HepG2 (cell line): ENCODE measurements at regions not wholly inside any gene's neighbourhood (a gene's known extent, or its start where the extent isn't known, plus 50 kb on each side); places are given as distances from the start of the nearest gene placed in this dataset.

Experiments used
- ATAC-seq: fragments of 200-7000 bp; cut with Tn5 transposase; 3 replicates; pipeline ENCODE4 v1.9.1; 2020; ENCODE audit warnings: mild to moderate bottlenecking, moderate library complexity
- BruUV-seq: library from RNA; stranded (reverse); fragments of 400-500 nt; replicated peaks from 2 replicates; lab custom pipeline; 2021; lab: Mats Ljungman, UMichigan
- CTCF ChIA-PET: fragments of 300-600 bp; formaldehyde crosslinking; extraction: SDS; loops from one replicate; lab custom pipeline; 2021; ENCODE audit warnings: low total read pairs, inconsistent platforms, low intra/inter-chr PET ratio; lab: Yijun Ruan, JAX
- POLR2A ChIA-PET: fragments of 350-600 bp; sonication (Branson Sonifier 250); formaldehyde crosslinking; loops from one replicate; lab custom pipeline; 2020; ENCODE audit warnings: antibody characterized with exemption, inconsistent platforms; lab: Yijun Ruan, JAX
- DNase-seq: peaks from one replicate; pipeline ENCODE4 v3.0.0-alpha.2; 2015; ENCODE audit warnings: low spot score
- FAIRE-seq: peaks from 3 replicates; lab custom pipeline; 2011; peaks lifted over from hg19 to GRCh38; lab: Jason Lieb, UNC
- H2AFZ ChIP-seq: one replicate; pipeline ENCODE4 v1.6.1; 2011; ENCODE audit warnings: low read length, inconsistent platforms
- H3K27ac ChIP-seq: fragments of 300-600 bp; 3 replicates; pipeline ENCODE4 v1.8.0; 2011; ENCODE audit warnings: mixed run types, mild to moderate bottlenecking, mixed read lengths, low read length, inconsistent platforms; ENCODE audit not compliant: insufficient read depth; ENCODE audit errors: extremely low read length
- H3K27me3 ChIP-seq, 2 experiments: fragments of 200-600 bp in 1 of 2; 2 replicates in 1 of 2; 3 replicates in 1 of 2; pipeline versions ENCODE4 v1.6.0 to v1.8.0; 2011; ENCODE audit warnings: low read length in 2 of 2, mild to moderate bottlenecking in 2 of 2, moderate library complexity in 2 of 2, inconsistent platforms in 1 of 2; ENCODE audit not compliant: insufficient read depth in 2 of 2, control insufficient read depth in 1 of 2
- H3K36me3 ChIP-seq, 2 experiments: fragments of 200-600 bp in 1 of 2; replicated peaks in 1 of 2; 2 replicates in 1 of 2; 3 replicates in 1 of 2; pipeline versions ENCODE4 v1.5.1 to v1.8.0; 2011; ENCODE audit warnings: low read length in 2 of 2, inconsistent platforms in 1 of 2; ENCODE audit not compliant: insufficient read depth in 2 of 2, control insufficient read depth in 1 of 2
- H3K4me1 ChIP-seq: 2 replicates; pipeline ENCODE4 v1.5.1; 2012; ENCODE audit warnings: low read length, inconsistent platforms; ENCODE audit not compliant: insufficient read depth
- H3K4me2 ChIP-seq: 2 replicates; pipeline ENCODE4 v1.6.0; 2011; ENCODE audit warnings: low read depth, low read length, inconsistent platforms
- H3K4me3 ChIP-seq, 3 experiments: fragments of 200-600 bp in 1 of 3; sonication (generic), shearing (Covaris generic) in 1 of 3; replicated peaks in 1 of 3; 2 replicates each; pipeline ENCODE4 v1.5.1; 2011 to 2016; ENCODE audit warnings: low read length in 3 of 3, inconsistent platforms in 2 of 3, low read depth in 2 of 3, mild to moderate bottlenecking in 2 of 3, control low read depth in 1 of 3, mixed read lengths in 1 of 3; ENCODE audit not compliant: insufficient read depth in 1 of 3
- H3K79me2 ChIP-seq: one replicate; pipeline ENCODE4 v1.6.1; 2011; ENCODE audit warnings: low read length, inconsistent platforms; ENCODE audit not compliant: insufficient read depth
- H3K9ac ChIP-seq: 2 replicates; pipeline ENCODE4 v1.6.0; 2011; ENCODE audit warnings: mild to moderate bottlenecking, low read depth, low read length, inconsistent platforms; ENCODE audit not compliant: insufficient read depth
- H3K9me3 ChIP-seq: 2 replicates; pipeline ENCODE4 v1.5.1; 2012; ENCODE audit warnings: mild to moderate bottlenecking, low read length
- H4K20me1 ChIP-seq: 2 replicates; pipeline ENCODE4 v1.6.0; 2011; ENCODE audit warnings: inconsistent platforms, mild to moderate bottlenecking, low read length, moderate library complexity; ENCODE audit not compliant: insufficient read depth
- CENPX ChIP-seq: sonication (generic); formaldehyde crosslinking; IDR thresholded peaks from 2 replicates; pipeline ENCODE4 v1.9.0; 2021; ENCODE audit warnings: mild to moderate bottlenecking, missing genetic modification reagents, moderate library complexity
- CREM ChIP-seq, 2 experiments: sonication (generic) in 1 of 2; formaldehyde crosslinking in 1 of 2; IDR thresholded peaks; 2 replicates each; pipeline versions ENCODE4 v1.4.0 to v1.6.1; 2016 to 2020; ENCODE audit warnings: antibody characterized with exemption in 1 of 2, mild to moderate bottlenecking in 1 of 2, missing genetic modification reagents in 1 of 2
- FOXO1 ChIP-seq: sonication (generic); formaldehyde crosslinking; IDR thresholded peaks from 2 replicates; pipeline ENCODE4 v1.4.0; 2020; ENCODE audit warnings: missing genetic modification reagents
- KAT8 ChIP-seq: IDR thresholded peaks from 2 replicates; pipeline ENCODE4 v1.6.1; 2016; ENCODE audit warnings: missing genetic modification reagents, missing compliant biosample characterization
- MXD4 ChIP-seq: IDR thresholded peaks from 2 replicates; pipeline ENCODE4 v1.6.1; 2016; ENCODE audit warnings: mild to moderate bottlenecking, missing biosample characterization, missing genetic modification reagents
- SIX4 ChIP-seq: sonication (generic); formaldehyde crosslinking; IDR thresholded peaks from 2 replicates; pipeline ENCODE4 v1.4.0; 2020; ENCODE audit warnings: missing genetic modification reagents
- ZHX2 ChIP-seq, 2 experiments: sonication (generic) in 1 of 2; formaldehyde crosslinking in 1 of 2; IDR thresholded peaks; 2 replicates each; pipeline versions ENCODE4 v1.6.1 to v1.9.0; 2014 to 2022; ENCODE audit warnings: antibody characterized with exemption in 1 of 2, borderline replicate concordance in 1 of 2, inconsistent platforms in 1 of 2, low read depth in 1 of 2, missing genetic modification reagents in 1 of 2
- ZNF460 ChIP-seq: sonication (generic); formaldehyde crosslinking; IDR thresholded peaks from 2 replicates; pipeline ENCODE4 v1.5.1; 2020; ENCODE audit warnings: missing genetic modification reagents, mild to moderate bottlenecking, borderline replicate concordance
- ZNF580 ChIP-seq: IDR thresholded peaks from 2 replicates; pipeline ENCODE4 v1.6.1; 2016; ENCODE audit warnings: low read depth, borderline replicate concordance
- ZNF672 ChIP-seq: sonication (generic); formaldehyde crosslinking; IDR thresholded peaks from 2 replicates; pipeline ENCODE4 v1.8.1; 2022; ENCODE audit warnings: missing genetic modification reagents
- WGBS: methylation state at CpG from one replicate; pipeline ENCODE4 v1.1.6; 2017; ENCODE audit warnings: low lambda C conversion rate; 5-methylcytosine and 5-hydroxymethylcytosine counted together
- in situ Hi-C: cut with HindIII; loops from 2 replicates; pipeline ENCODE4 v1.10.0; 2017; ENCODE audit warnings: low pct_unique_long_range_greater_than_20kb; ENCODE audit not compliant: extremely low pct_ligation_motif_present
- intact Hi-C: fragments of 100-400 bp; cut with micrococcal nuclease; formaldehyde crosslinking; loops from one replicate; pipeline ENCODE4 v1.10.0; 2022; ENCODE audit not compliant: unreplicated experiment

DNA sequence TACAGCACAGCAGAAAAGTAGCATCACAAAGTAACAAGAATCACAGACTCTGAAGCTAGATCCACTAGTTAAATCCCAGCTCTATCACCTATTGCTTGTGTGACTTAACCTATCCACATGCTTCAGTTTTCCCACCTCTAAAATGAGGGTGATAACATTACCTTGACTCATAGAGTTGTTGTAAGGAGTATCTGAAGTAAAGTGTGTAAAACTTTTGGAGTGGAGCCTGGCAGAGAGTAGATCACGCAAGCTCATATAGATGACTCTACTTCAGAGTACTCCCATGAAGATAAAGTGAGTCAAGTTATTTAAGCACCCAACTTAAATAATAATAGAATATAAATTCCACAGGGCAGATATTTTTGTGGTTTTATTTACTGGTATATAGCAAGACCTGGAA lies 94.5 kb upstream of the FER start:
- Histone ChIP-seq H3K9me3 (no peaks in the 10 kb centered on the region), H4K20me1 (no peaks in the 10 kb centered on the region; the same call in 1 of the 2 replicates), H3K27ac (no peak overlapping the region), H3K79me2 (no peaks in the 10 kb centered on the region), H3K27me3 (peaks cover 0 to 3% of the 10 kb centered on the region in 2 experiments; a peak in 1 of 5 replicates), H2AFZ (no peak overlapping the region), H3K4me2 (no peak overlapping the region), H3K36me3 (no peaks in the 10 kb centered on the region), H3K4me3 (no peak overlapping the region), H3K4me1 (no peaks in the 10 kb centered on the region), H3K9ac (no peak overlapping the region)
- POLR2A ChIA-PET: no interaction called here
- ATAC-seq (no peak), FAIRE-seq (no peak), DNase-seq (no peak)
- WGBS: 10% methylated on average over 1 of the region's 1 CpG
- no TSS peak for BruUV-seq
- CTCF ChIA-PET: no interaction called here
- intact Hi-C loops (no loop called here), in situ Hi-C loops (no loop called here)
- TF ChIP-seq ZNF580 (CRISPR knock-in tag) (no peak), FOXO1 (no peak), SIX4 (no peak), ZNF460 (no peak), CREM (IDR thresholded peaks at IDR 0.05) (no peak), CREM (CRISPR knock-in tag; IDR thresholded peaks at IDR 0.05) (no peak), KAT8 (CRISPR knock-in tag) (no peak), ZHX2 (IDR thresholded peaks at IDR 0.05; ENCODE audit: low read depth) (no peak), ZHX2 (CRISPR knock-in tag; IDR thresholded peaks at IDR 0.05; ENCODE audit: borderline replicate concordance) (no peak), MXD4 (no peak), CENPX (no peak), ZNF672 (no peak)
